ENCODE measurements at regions not wholly inside any gene's neighbourhood (a gene's known extent, or its start where the extent isn't known, plus 50 kb on each side); places are given as distances from the start of the nearest gene placed in this dataset.

DNA sequence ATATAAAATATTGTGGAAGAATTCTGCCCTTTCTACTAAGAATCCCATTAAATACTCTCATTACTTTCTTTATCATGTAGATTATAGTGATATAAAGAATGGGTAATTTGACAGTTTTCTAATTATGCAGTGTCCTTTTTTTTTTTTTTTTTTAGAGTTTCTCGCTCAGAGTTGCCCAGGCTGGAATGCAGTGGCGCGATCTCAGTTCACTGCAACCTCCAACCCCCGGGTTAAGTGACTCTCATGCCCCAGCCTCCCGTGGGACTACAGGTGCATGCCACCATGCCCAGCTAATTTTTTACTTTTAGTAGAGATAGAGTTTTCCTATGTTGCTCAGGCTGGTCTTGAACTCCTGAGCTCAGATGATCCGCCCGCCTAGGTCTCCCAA lies 1143.4 kb upstream of the SORCS1 start:
- H3K9me3 ChIP-seq, result no peaks in the 10 kb centered on the region
- H3K4me3 ChIP-seq (ENCODE audit: low read depth, low read length), result no peak overlapping the region
- no peak for DNase-seq
- H3K27me3 ChIP-seq, result no peaks in the 10 kb centered on the region
- TF ChIP-seq, protein P1, sequence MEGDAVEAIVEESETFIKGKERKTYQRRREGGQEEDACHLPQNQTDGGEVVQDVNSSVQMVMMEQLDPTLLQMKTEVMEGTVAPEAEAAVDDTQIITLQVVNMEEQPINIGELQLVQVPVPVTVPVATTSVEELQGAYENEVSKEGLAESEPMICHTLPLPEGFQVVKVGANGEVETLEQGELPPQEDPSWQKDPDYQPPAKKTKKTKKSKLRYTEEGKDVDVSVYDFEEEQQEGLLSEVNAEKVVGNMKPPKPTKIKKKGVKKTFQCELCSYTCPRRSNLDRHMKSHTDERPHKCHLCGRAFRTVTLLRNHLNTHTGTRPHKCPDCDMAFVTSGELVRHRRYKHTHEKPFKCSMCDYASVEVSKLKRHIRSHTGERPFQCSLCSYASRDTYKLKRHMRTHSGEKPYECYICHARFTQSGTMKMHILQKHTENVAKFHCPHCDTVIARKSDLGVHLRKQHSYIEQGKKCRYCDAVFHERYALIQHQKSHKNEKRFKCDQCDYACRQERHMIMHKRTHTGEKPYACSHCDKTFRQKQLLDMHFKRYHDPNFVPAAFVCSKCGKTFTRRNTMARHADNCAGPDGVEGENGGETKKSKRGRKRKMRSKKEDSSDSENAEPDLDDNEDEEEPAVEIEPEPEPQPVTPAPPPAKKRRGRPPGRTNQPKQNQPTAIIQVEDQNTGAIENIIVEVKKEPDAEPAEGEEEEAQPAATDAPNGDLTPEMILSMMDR (IDR thresholded peaks at IDR 0.05; ENCODE audit: low read depth, low read length), result no peak
- H3K4me1 ChIP-seq, result no peaks in the 10 kb centered on the region
- no peaks in the 10 kb centered on the region for H3K36me3 ChIP-seq

DNA sequence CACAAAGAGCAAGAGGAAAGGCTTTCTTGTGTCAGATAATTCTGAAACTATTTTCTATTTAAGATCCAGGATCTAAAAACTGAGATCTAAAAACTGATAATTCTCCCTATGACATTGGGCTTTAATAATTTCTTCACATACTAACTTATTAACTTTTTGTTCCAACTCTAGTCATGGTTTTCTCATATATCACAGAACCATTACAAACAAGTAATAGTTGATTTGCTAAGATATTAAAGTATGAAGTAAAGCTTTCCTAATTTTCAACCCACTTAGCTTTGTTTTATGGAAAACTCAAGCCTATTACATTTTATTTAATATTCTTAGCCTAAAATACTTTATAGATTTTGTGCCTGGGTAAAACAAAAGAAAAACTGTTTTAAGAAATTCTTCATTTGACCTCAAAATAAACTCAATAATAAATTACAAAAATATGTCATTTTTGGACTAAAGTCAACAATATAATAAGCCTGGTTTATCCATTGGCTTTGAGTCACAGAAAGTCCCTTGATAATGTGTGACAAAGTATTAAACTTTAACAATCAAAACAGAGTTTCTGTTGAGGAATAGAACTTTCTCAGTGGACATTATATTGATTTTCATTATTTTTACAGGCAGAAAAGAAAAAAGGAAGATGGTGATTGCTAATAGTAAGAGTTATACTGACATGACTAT lies 1142.9 kb upstream of the SORCS1 start:
- H3K9me3 ChIP-seq, result no peaks in the 10 kb centered on the region
- H3K27me3 ChIP-seq, result no peaks in the 10 kb centered on the region
- no peaks in the 10 kb centered on the region for H3K4me1 ChIP-seq
- DNase-seq, result no peak
- H3K4me3 ChIP-seq (ENCODE audit: low read depth, low read length), result no peak overlapping the region
- no peaks in the 10 kb centered on the region for H3K36me3 ChIP-seq
- TF ChIP-seq, protein P1 (IDR thresholded peaks at IDR 0.05; ENCODE audit: low read depth, low read length), result no peak

DNA sequence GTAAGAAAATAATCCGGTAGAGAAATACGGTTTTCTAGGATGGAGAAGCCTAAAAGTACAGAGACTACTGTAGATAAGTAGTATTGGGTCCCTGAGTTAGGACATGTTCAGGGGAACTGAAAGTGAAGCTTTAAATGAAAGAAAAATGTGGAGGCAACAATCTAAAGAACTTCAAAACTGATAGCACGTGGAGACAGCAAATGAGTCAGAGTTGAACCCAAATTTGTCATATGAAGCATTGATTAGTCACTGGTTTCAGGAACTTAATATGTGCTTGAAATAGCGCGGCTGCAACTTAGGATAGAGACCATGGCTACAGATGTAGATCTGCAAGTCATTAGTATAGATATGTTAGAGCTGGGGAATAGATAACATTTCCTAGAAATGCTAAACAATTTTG lies 1138.6 kb upstream of the SORCS1 start:
- Histone ChIP-seq H3K4me1 (no peaks in the 10 kb centered on the region), H3K4me3 (ENCODE audit: low read depth, low read length) (no peak overlapping the region), H3K36me3 (no peaks in the 10 kb centered on the region), H3K9me3 (no peaks in the 10 kb centered on the region), H3K27me3 (no peaks in the 10 kb centered on the region)
- TF ChIP-seq, protein P1 (IDR thresholded peaks at IDR 0.05; ENCODE audit: low read depth, low read length), result no peak
- no peak for DNase-seq

DNA sequence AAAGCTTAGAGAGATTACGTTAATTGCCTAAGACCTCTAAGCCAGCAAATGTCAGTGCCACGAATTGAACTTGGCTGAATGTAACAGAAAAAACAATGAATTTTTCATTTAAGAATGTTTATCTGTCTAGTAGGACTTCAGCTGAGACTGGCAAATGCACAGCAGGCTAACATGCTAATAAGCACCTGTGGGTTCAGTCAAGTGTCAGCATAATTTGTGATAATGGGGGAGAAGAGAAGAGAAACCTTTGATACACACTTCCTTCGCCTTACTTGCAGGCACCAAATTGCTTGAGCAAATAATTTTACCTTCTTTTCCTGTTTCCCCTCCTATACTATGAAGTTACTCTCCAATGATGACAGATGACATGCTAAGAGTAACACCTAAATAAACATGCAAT lies 1136.5 kb upstream of the SORCS1 start:
- no peaks in the 10 kb centered on the region for H3K27me3 ChIP-seq
- no peaks in the 10 kb centered on the region for H3K4me1 ChIP-seq
- no peaks in the 10 kb centered on the region for H3K36me3 ChIP-seq
- H3K4me3 ChIP-seq (ENCODE audit: low read depth, low read length), result no peak overlapping the region
- DNase-seq, result no peak
- TF ChIP-seq, protein P1 (IDR thresholded peaks at IDR 0.05; ENCODE audit: low read depth, low read length), result no peak
- no peaks in the 10 kb centered on the region for H3K9me3 ChIP-seq

DNA sequence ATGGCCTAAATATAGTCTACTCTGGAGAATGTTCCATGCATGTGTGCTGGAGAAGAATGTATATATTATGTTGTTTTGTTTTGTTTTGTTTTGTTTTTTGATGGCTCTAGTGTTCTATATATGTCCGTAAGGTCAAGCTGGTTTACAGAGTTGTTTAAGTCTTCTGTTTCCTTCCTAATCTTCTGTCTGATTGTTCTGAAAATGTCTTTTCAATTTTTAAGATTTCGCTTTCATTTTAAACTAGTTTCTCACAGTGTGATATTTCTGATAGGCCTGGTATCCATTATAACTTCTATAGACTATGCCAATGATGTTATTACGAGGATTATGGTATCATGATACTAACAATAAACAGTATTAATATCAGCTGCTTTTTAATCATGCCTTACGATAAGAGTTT lies 1126.3 kb upstream of the SORCS1 start:
- TF ChIP-seq, protein P1 (IDR thresholded peaks at IDR 0.05; ENCODE audit: low read depth, low read length), result no peak
- Histone ChIP-seq H3K4me3 (ENCODE audit: low read depth, low read length) (no peak overlapping the region), H3K36me3 (no peaks in the 10 kb centered on the region), H3K27me3 (no peaks in the 10 kb centered on the region), H3K4me1 (no peaks in the 10 kb centered on the region), H3K9me3 (no peaks in the 10 kb centered on the region)
- DNase-seq, result no peak

DNA sequence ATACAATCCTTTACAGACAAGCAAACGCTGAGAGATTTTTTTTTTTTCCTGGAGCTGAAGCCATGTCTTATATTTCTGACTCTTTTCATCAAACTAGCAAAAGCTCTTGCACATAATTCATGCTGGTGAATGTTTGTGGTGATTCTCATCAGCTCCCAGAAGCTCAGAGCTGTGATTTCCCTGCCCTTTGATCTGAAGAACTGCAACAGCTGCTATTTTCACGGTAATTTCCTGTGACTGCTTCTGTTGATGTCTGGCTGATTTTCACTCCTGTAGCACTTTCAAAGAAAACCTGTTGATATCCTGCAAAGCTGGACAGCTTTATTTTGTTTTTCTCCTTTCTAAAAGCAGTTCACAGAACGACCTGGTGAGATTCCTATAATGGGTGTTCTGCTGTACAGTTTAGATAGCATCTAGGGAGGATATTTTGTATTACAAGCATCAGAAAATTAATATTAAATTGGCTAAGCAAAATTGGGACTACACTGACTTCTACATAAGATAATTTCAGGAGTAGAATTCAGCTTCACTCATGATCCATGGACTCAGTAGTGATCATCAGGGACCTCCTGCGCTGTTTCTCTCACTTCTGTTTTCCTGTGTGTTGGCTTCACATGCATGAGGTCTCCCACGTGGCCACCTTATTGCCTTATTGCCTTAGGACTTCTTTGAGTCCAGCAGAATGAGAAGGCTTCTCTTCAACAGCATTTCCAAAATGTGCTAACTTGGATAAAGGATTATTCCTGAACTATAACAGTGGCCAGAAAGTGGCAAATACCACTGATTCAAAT lies 1111.6 kb upstream of the SORCS1 start:
- Histone ChIP-seq H3K9me3 (no peaks in the 10 kb centered on the region), H3K4me1 (no peaks in the 10 kb centered on the region), H3K4me3 (ENCODE audit: low read depth, low read length) (no peak overlapping the region), H3K36me3 (no peaks in the 10 kb centered on the region), H3K27me3 (no peaks in the 10 kb centered on the region)
- DNase-seq, result no peak
- TF ChIP-seq, protein P1 (IDR thresholded peaks at IDR 0.05; ENCODE audit: low read depth, low read length), result no peak
